IMR-90 (cell line): ENCODE measurements at regions not wholly inside any gene's neighbourhood (a gene's known extent, or its start where the extent isn't known, plus 50 kb on each side); places are given as distances from the start of the nearest gene placed in this dataset.

ENCODE experiments used
- ATAC-seq: fragments of 200-7000 bp; cut with Tn5 transposase; 2 replicates; pipeline ENCODE4 v1.9.1; 2020; ENCODE audit warnings: low read depth, mild to moderate bottlenecking, moderate library complexity
- BruUV-seq: library from RNA; stranded (reverse); fragments of 400-500 nt; replicated peaks from 2 replicates; lab custom pipeline; 2021; lab: Mats Ljungman, UMichigan
- CTCF ChIA-PET: fragments of 300-600 bp; formaldehyde crosslinking; extraction: SDS; loops from one replicate; lab custom pipeline; 2021; ENCODE audit warnings: antibody characterized with exemption; lab: Yijun Ruan, JAX
- POLR2A ChIA-PET: fragments of 300-600 bp; sonication (Branson Sonifier 250); formaldehyde crosslinking; loops from one replicate; lab custom pipeline; 2022; ENCODE audit warnings: antibody characterized with exemption; ENCODE audit not compliant: unreplicated experiment; lab: Charles Lee
- DNase-seq: peaks from one replicate; pipeline ENCODE4 v3.0.0; 2013
- H2AFZ ChIP-seq: replicated peaks from 2 replicates; pipeline ENCODE3; 2013; ENCODE audit warnings: low read length, mild to moderate bottlenecking; ENCODE audit not compliant: poor library complexity
- H2AK5ac ChIP-seq: 2 replicates; pipeline ENCODE4 v1.6.1; 2013; ENCODE audit warnings: low read depth, low read length, inconsistent platforms
- H2AK9ac ChIP-seq: replicated peaks from 2 replicates; pipeline ENCODE3; 2013; ENCODE audit warnings: mild to moderate bottlenecking, low read depth, low read length, moderate library complexity; ENCODE audit not compliant: poor library complexity
- H2BK120ac ChIP-seq: 2 replicates; pipeline ENCODE4 v1.6.1; 2013; ENCODE audit warnings: low read depth, low read length, inconsistent platforms
- H2BK15ac ChIP-seq: 3 replicates; pipeline ENCODE4 v1.6.1; 2013; ENCODE audit warnings: low read depth, low read length, inconsistent platforms
- H2BK20ac ChIP-seq: 2 replicates; pipeline ENCODE4 v1.6.1; 2013; ENCODE audit warnings: low read depth, mild to moderate bottlenecking, inconsistent platforms, low read length, moderate library complexity
- H2BK5ac ChIP-seq: 2 replicates; pipeline ENCODE4 v1.6.1; 2013; ENCODE audit warnings: mild to moderate bottlenecking, low read depth, low read length, inconsistent platforms; ENCODE audit not compliant: poor library complexity, severe bottlenecking
- H3K14ac ChIP-seq: replicated peaks from 2 replicates; pipeline ENCODE4 v1.6.1; 2013; ENCODE audit warnings: low read depth, low read length, inconsistent platforms
- H3K18ac ChIP-seq: 2 replicates; pipeline ENCODE4 v1.6.1; 2013; ENCODE audit warnings: low read depth, low read length, control low read depth
- H3K23ac ChIP-seq: 2 replicates; pipeline ENCODE4 v1.6.1; 2013; ENCODE audit warnings: low read depth, low read length, inconsistent platforms
- H3K27ac ChIP-seq: 2 replicates; pipeline ENCODE4 v1.5.1; 2013; ENCODE audit warnings: mild to moderate bottlenecking, control low read depth, low read length; ENCODE audit not compliant: insufficient read depth
- H3K27me3 ChIP-seq: 2 replicates; pipeline ENCODE4 v1.6.1; 2013; ENCODE audit warnings: low read length; ENCODE audit not compliant: control insufficient read depth, insufficient read depth
- H3K36me3 ChIP-seq: 2 replicates; pipeline ENCODE4 v1.6.1; 2013; ENCODE audit warnings: low read length, mixed read lengths; ENCODE audit not compliant: control insufficient read depth, insufficient read depth
- H3K4ac ChIP-seq: 2 replicates; pipeline ENCODE4 v1.6.1; 2013; ENCODE audit warnings: low read depth, low read length, inconsistent platforms
- H3K4me1 ChIP-seq: 2 replicates; pipeline ENCODE4 v1.6.1; 2013; ENCODE audit warnings: low read length, mixed read lengths; ENCODE audit not compliant: control insufficient read depth, insufficient read depth
- H3K4me2 ChIP-seq: 2 replicates; pipeline ENCODE4 v1.6.1; 2013; ENCODE audit warnings: low read depth, mild to moderate bottlenecking, control low read depth, low read length, moderate library complexity
- H3K4me3 ChIP-seq: 2 replicates; pipeline ENCODE4 v1.5.1; 2013; ENCODE audit warnings: low read depth, mild to moderate bottlenecking, control low read depth, low read length, moderate library complexity; ENCODE audit not compliant: insufficient read depth
- H3K56ac ChIP-seq: 2 replicates; pipeline ENCODE4 v1.6.1; 2013; ENCODE audit warnings: low read length, inconsistent platforms; ENCODE audit not compliant: insufficient read depth; ENCODE audit errors: extremely low read depth
- H3K79me1 ChIP-seq, 2 experiments: 2 replicates each; pipeline ENCODE4 v1.6.1; 2013; ENCODE audit warnings: low read length in 2 of 2, inconsistent platforms in 1 of 2, low read depth in 1 of 2
- H3K9ac ChIP-seq: 2 replicates; pipeline ENCODE4 v1.6.1; 2013; ENCODE audit warnings: low read depth, low read length, control low read depth
- H3K9me1 ChIP-seq: 2 replicates; pipeline ENCODE4 v1.6.1; 2013; ENCODE audit warnings: low read length, inconsistent platforms; ENCODE audit not compliant: insufficient read depth
- H3K9me3 ChIP-seq: 2 replicates; pipeline ENCODE4 v1.6.1; 2013; ENCODE audit warnings: low read length; ENCODE audit not compliant: control insufficient read depth, insufficient read depth
- H4K20me1 ChIP-seq: 2 replicates; pipeline ENCODE4 v1.6.1; 2013; ENCODE audit warnings: low read length, inconsistent platforms; ENCODE audit not compliant: insufficient read depth
- H4K5ac ChIP-seq: 2 replicates; pipeline ENCODE4 v1.6.1; 2013; ENCODE audit warnings: mild to moderate bottlenecking, low read depth, low read length, control low read depth
- H4K8ac ChIP-seq, 2 experiments: 2 replicates each; pipeline ENCODE4 v1.6.1; 2013; ENCODE audit warnings: low read depth in 2 of 2, low read length in 2 of 2, control low read depth in 1 of 2, inconsistent platforms in 1 of 2
- H4K91ac ChIP-seq: 2 replicates; pipeline ENCODE4 v1.6.1; 2013; ENCODE audit warnings: low read depth, low read length, inconsistent platforms; ENCODE audit not compliant: insufficient read depth
- BHLHE40 ChIP-seq: fragments of 150-350 bp; IDR thresholded peaks from 2 replicates; pipeline ENCODE4 v1.6.1; 2016; ENCODE audit warnings: mild to moderate bottlenecking, low read depth, low read length
- CEBPB ChIP-seq: IDR thresholded peaks from 2 replicates; pipeline ENCODE4 v1.6.1; 2012; ENCODE audit warnings: low read depth, low read length, improper control_type of control experiment
- CHD1 ChIP-seq: IDR thresholded peaks from 2 replicates; pipeline ENCODE4 v1.6.1; 2012; ENCODE audit warnings: low read depth, low read length, improper control_type of control experiment
- CTCF ChIP-seq: conservative IDR thresholded peaks from 2 replicates; pipeline ENCODE4 v1.5.1; 2012; ENCODE audit warnings: mild to moderate bottlenecking, low read depth, low read length, improper control_type of control experiment
- ELK1 ChIP-seq: fragments of 150-350 bp; IDR thresholded peaks from 2 replicates; pipeline ENCODE4 v1.6.1; 2016; ENCODE audit warnings: low read depth, mild to moderate bottlenecking, low read length, moderate library complexity, borderline replicate concordance
- FOS ChIP-seq: fragments of 150-350 bp; IDR thresholded peaks from 2 replicates; pipeline ENCODE4 v1.6.1; 2016; ENCODE audit warnings: low read depth, low read length
- MAFK ChIP-seq: IDR thresholded peaks from 2 replicates; pipeline ENCODE4 v1.6.1; 2012; ENCODE audit warnings: low read depth, low read length, improper control_type of control experiment
- MAZ ChIP-seq: IDR thresholded peaks from 2 replicates; pipeline ENCODE4 v1.6.1; 2012; ENCODE audit warnings: low read depth, mild to moderate bottlenecking, low read length, improper control_type of control experiment, moderate library complexity, borderline replicate concordance
- MXI1 ChIP-seq: IDR thresholded peaks from 2 replicates; pipeline ENCODE4 v1.6.1; 2012; ENCODE audit warnings: low read depth, mild to moderate bottlenecking, low read length, moderate library complexity, borderline replicate concordance
- NFE2L2 ChIP-seq: fragments of 150-350 bp; IDR thresholded peaks from 2 replicates; pipeline ENCODE4 v1.6.1; 2016; ENCODE audit warnings: low read depth, mild to moderate bottlenecking, low read length
- POLR2A ChIP-seq: IDR thresholded peaks from 2 replicates; pipeline ENCODE4 v1.6.1; 2012; ENCODE audit warnings: mild to moderate bottlenecking, low read depth, low read length
- RAD21 ChIP-seq: IDR thresholded peaks from 2 replicates; pipeline ENCODE4 v1.6.1; 2012; ENCODE audit warnings: low read length, improper control_type of control experiment
- RCOR1 ChIP-seq: IDR thresholded peaks from 2 replicates; pipeline ENCODE4 v1.6.1; 2012; ENCODE audit warnings: mild to moderate bottlenecking, low read length, improper control_type of control experiment; ENCODE audit not compliant: insufficient replicate concordance
- RFX5 ChIP-seq: IDR thresholded peaks from 2 replicates; pipeline ENCODE4 v1.8.0; 2012; ENCODE audit warnings: low read depth, mild to moderate bottlenecking, low read length, moderate library complexity
- SMC3 ChIP-seq: fragments of 150-350 bp; IDR thresholded peaks from 2 replicates; pipeline ENCODE4 v1.6.1; 2016; ENCODE audit warnings: low read depth, mild to moderate bottlenecking, antibody characterized with exemption, low read length, moderate library complexity
- USF2 ChIP-seq: fragments of 150-350 bp; IDR thresholded peaks from 2 replicates; pipeline ENCODE4 v1.6.1; 2017; ENCODE audit warnings: mild to moderate bottlenecking, antibody characterized with exemption, low read length, low read depth
- WGBS, 2 experiments: methylation state at CpG; one replicate each; pipeline versions ENCODE4 v1.1.5 to v1.1.7; 2013; ENCODE audit warnings: missing lambda C conversion rate in 2 of 2; ENCODE audit not compliant: insufficient read length in 1 of 2; ENCODE audit errors: extremely low coverage in 2 of 2; 5-methylcytosine and 5-hydroxymethylcytosine counted together
- dilution Hi-C: fragments of 300-500 bp; cut with HindIII; formaldehyde crosslinking; loops from one replicate; pipeline ENCODE4 v1.14.3; 2018; ENCODE audit warnings: low sequenced_read_pairs; ENCODE audit not compliant: unreplicated experiment
- in situ Hi-C: fragments of 300-500 bp; cut with MboI; formaldehyde crosslinking; loops from 3 replicates; pipeline ENCODE4 v1.14.3; 2019; ENCODE audit warnings: low sequenced_read_pairs, inconsistent platforms, mixed read lengths
- intact Hi-C: fragments of 100-400 bp; cut with micrococcal nuclease; formaldehyde crosslinking; loops from 2 replicates; pipeline ENCODE4 v1.10.0; 2022

GRCh38 chr2:226622484-226622883 lies 177.1 kb downstream of the IRS1 start:
- H3K27ac ChIP-seq: no peak overlapping the region
- H3K14ac ChIP-seq: no peak overlapping the region
- H2AFZ ChIP-seq: no peak overlapping the region
- no peak overlapping the region for H3K56ac ChIP-seq
- no CpG with 5 or more reads among the region's 2 CpGs for WGBS, 2 experiments
- no peak overlapping the region for H2AK9ac ChIP-seq
- in situ Hi-C loops: no loop called here
- H3K27me3 ChIP-seq: no peaks in the 10 kb centered on the region
- BruUV-seq: no TSS peak
- no peak overlapping the region for H3K4me2 ChIP-seq
- no peaks in the 10 kb centered on the region; the same call in none of the 2 replicates for H3K9me1 ChIP-seq
- no peak overlapping the region for H3K18ac ChIP-seq
- peaks cover 2% of the 10 kb centered on the region; the same call in 1 of the 2 replicates for H3K4me1 ChIP-seq
- TF ChIP-seq CHD1 (no peak), MAFK (no peak), SMC3 (no peak), MXI1 (no peak), CTCF (no peak), RFX5 (no peak), BHLHE40 (no peak), NFE2L2 (no peak), FOS (no peak), USF2 (no peak), MAZ (no peak), ELK1 (no peak), RCOR1 (no peak), CEBPB (no peak), RAD21 (no peak), POLR2A (no peak)
- H2BK5ac ChIP-seq: no peak overlapping the region
- POLR2A ChIA-PET: no interaction called here
- H3K23ac ChIP-seq: no peak overlapping the region
- no peak overlapping the region for H4K91ac ChIP-seq
- no peak overlapping the region for H2BK15ac ChIP-seq
- intact Hi-C loops: no loop called here
- no peak overlapping the region for H2BK120ac ChIP-seq
- H4K20me1 ChIP-seq: no peaks in the 10 kb centered on the region
- H3K4me3 ChIP-seq: no peak overlapping the region
- no peak overlapping the region for H2AK5ac ChIP-seq
- H2BK20ac ChIP-seq: no peak overlapping the region
- no peaks in the 10 kb centered on the region for H3K79me1 ChIP-seq
- CTCF ChIA-PET: interaction anchor here (0.6 kb wide), 1 partner anchor 383 kb away, joined by 3 read pairs; no protein-coding TSS in a partner anchor
- no peak overlapping the region for H3K4ac ChIP-seq
- dilution Hi-C loops: no loop called here
- no peak overlapping the region for H4K5ac ChIP-seq
- no peak overlapping the region for H3K9ac ChIP-seq
- no peak for ATAC-seq
- no peak overlapping the region for H4K8ac ChIP-seq
- no peak for DNase-seq
- no peaks in the 10 kb centered on the region; the same call in 1 of the 2 replicates for H3K9me3 ChIP-seq
- no peaks in the 10 kb centered on the region for H3K36me3 ChIP-seq
